Sigmoid colon (tissue), 4 donors: ENCODE measurements at regions not wholly inside any gene's neighbourhood (a gene's known extent, or its start where the extent isn't known, plus 50 kb on each side); places are given as distances from the start of the nearest gene placed in this dataset.

ENCODE experiments used
- EP300 ChIP-seq, 4 donors: sonication (generic); formaldehyde crosslinking; IDR thresholded peaks; one replicate each; pipeline ENCODE4 v1.6.1; 2017; ENCODE audit warnings: antibody characterized with exemption in 4 of 4
- POLR2AphosphoS5 ChIP-seq, 4 donors: sonication (generic); formaldehyde crosslinking; IDR thresholded peaks; one replicate each; pipeline ENCODE4 v1.6.1; 2017; ENCODE audit warnings: antibody characterized with exemption in 4 of 4
- TF ChIP-seq, protein P1 (sequence below), 4 experiments: fragments of 450-650 bp in 3 of 4; fragments of 200-600 bp in 1 of 4; IDR thresholded peaks; one replicate each; pipeline ENCODE4 v1.5.1; 2016 to 2019; ENCODE audit warnings: antibody characterized with exemption in 4 of 4, mild to moderate bottlenecking in 3 of 4, moderate library complexity in 2 of 4

DNA sequence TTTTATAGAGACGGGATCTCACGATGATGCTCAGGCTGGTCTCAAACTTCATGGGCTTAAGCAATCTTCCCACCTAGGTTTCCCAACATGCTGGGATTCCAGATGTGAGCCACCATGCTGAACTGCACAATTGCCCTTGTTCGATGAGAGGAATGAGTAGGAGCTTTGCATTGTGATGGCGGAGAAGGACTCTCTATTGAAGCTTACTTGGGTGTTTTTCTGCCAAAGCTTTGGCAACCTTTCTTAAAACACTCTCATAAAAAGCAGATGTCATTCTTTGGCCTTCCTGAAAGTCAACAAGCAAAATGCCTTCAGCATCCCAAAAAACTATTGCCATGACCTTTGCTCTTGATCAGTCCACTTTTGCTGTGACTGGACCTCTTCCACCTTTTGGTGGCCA is 904.8 kb upstream of the TMEM132C start:
- TF ChIP-seq, protein P1, sequence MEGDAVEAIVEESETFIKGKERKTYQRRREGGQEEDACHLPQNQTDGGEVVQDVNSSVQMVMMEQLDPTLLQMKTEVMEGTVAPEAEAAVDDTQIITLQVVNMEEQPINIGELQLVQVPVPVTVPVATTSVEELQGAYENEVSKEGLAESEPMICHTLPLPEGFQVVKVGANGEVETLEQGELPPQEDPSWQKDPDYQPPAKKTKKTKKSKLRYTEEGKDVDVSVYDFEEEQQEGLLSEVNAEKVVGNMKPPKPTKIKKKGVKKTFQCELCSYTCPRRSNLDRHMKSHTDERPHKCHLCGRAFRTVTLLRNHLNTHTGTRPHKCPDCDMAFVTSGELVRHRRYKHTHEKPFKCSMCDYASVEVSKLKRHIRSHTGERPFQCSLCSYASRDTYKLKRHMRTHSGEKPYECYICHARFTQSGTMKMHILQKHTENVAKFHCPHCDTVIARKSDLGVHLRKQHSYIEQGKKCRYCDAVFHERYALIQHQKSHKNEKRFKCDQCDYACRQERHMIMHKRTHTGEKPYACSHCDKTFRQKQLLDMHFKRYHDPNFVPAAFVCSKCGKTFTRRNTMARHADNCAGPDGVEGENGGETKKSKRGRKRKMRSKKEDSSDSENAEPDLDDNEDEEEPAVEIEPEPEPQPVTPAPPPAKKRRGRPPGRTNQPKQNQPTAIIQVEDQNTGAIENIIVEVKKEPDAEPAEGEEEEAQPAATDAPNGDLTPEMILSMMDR (IDR thresholded peaks at IDR 0.05): no peak
- TF ChIP-seq POLR2AphosphoS5 (IDR thresholded peaks at IDR 0.05): no peak
- no peak for TF ChIP-seq EP300 (IDR thresholded peaks at IDR 0.05)
